ENCODE measurements at regions not wholly inside any gene's neighbourhood (a gene's known extent, or its start where the extent isn't known, plus 50 kb on each side); places are given as distances from the start of the nearest gene placed in this dataset.

DNA sequence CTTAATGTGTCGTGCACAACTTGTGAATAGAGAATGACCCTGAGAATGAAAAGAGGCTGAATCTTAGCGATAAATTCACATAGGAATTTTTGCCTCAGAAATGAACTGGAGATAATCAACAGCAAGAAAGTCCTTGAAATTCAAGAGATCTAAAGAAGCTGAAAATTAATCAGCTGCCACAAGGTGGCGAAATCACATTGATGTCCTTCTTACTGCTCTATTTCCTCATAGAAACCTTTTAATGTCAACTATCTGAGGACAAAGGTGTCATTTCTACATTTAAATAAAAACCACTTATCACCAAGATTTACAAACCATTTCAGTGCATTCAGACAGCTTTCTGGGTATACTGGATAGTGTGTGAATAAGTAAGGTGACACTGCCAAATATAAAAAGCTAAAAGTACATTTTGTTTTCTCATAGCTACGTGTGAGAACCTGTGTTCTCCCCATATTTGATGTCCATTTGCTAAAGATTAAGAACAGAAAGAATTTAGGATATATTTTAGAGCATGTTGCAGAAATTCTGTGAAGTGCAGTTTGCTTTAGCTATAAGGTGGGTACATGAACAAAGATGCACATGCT is 485.3 kb upstream of the PTBP2 start:
- H3K27ac ChIP-seq = no peak overlapping the region
- intact Hi-C loops (cut with DNase I) = no loop called here
- H3K4me3 ChIP-seq = no peak overlapping the region
- TF ChIP-seq POLR2A (IDR thresholded peaks at IDR 0.05) (no peak), CTCF (IDR thresholded peaks at IDR 0.05) (peak; percentile 30 to 71 (median 50))
- WGBS, 2 donors = 39 to 41% methylated on average over 3 of the region's 4 CpGs
- no peak for DNase-seq
- H3K36me3 ChIP-seq = no peaks in the 10 kb centered on the region
- no peaks in the 10 kb centered on the region for H3K27me3 ChIP-seq
- no peaks in the 10 kb centered on the region for H3K9me3 ChIP-seq
- H3K4me1 ChIP-seq = peaks cover 0 to 14% (median 0%) of the 10 kb centered on the region in 3 donors

- intact Hi-C loops (cut with DNase I) = no loop called here
- DNase-seq = no peak
- Histone ChIP-seq H3K4me1 (peaks cover 0 to 14% (median 0%) of the 10 kb centered on the region in 3 donors), H3K36me3 (no peaks in the 10 kb centered on the region), H3K27ac (no peak overlapping the region), H3K27me3 (no peaks in the 10 kb centered on the region), H3K9me3 (no peaks in the 10 kb centered on the region), H3K4me3 (no peak overlapping the region)
- no peak for TF ChIP-seq CTCF (IDR thresholded peaks at IDR 0.05)
- no peak for TF ChIP-seq POLR2A (IDR thresholded peaks at IDR 0.05)
- 51 to 71% methylated on average over 3 to 4 of the region's 4 CpGs for WGBS, 2 donors
Measured at GRCh38 chr1:96238426-96238825, 483.2 kb upstream of the PTBP2 start.

DNA sequence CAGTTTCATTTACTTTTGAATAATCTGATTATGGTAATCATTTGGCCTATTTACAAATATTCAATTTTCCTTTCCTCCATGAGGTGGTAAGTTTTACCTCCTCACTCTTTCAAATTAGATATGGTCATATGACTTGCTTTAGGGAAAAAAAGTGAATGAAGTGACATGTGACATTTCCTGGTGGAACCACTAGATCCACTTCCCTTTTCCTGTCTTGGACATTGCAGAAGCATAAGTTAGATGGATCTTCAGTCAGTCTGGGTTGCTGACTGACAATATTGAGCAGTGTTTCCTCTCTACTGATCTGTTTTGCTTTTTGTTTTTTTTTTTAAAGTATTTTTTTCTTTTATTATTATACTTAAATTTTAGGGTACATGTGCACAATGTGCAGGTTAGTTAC is 481.1 kb upstream of the PTBP2 start:
- intact Hi-C loops (cut with DNase I) = no loop called here
- no peaks in the 10 kb centered on the region for H3K27me3 ChIP-seq
- H3K9me3 ChIP-seq = no peaks in the 10 kb centered on the region
- no peak overlapping the region for H3K4me3 ChIP-seq
- no peaks in the 10 kb centered on the region for H3K4me1 ChIP-seq
- TF ChIP-seq POLR2A (IDR thresholded peaks at IDR 0.05) (no peak), CTCF (IDR thresholded peaks at IDR 0.05) (no peak)
- H3K27ac ChIP-seq = no peak overlapping the region
- no peaks in the 10 kb centered on the region for H3K36me3 ChIP-seq
- no peak for DNase-seq

- Histone ChIP-seq H3K27me3 (no peaks in the 10 kb centered on the region), H3K27ac (peak overlapping the region in 2 of 4 donors; percentile 30 to 50), H3K4me1 (no peaks in the 10 kb centered on the region), H3K4me3 (no peak overlapping the region), H3K9me3 (no peaks in the 10 kb centered on the region), H3K36me3 (no peaks in the 10 kb centered on the region)
- TF ChIP-seq POLR2A (IDR thresholded peaks at IDR 0.05) (no peak), CTCF (IDR thresholded peaks at IDR 0.05) (no peak)
- DNase-seq = no peak
- 43 to 51% methylated on average over 4 of the region's 4 CpGs for WGBS, 2 donors
- intact Hi-C loops (cut with DNase I) = no loop called here
Measured at GRCh38 chr1:96253246-96254035, 468.1 kb upstream of the PTBP2 start.

DNA sequence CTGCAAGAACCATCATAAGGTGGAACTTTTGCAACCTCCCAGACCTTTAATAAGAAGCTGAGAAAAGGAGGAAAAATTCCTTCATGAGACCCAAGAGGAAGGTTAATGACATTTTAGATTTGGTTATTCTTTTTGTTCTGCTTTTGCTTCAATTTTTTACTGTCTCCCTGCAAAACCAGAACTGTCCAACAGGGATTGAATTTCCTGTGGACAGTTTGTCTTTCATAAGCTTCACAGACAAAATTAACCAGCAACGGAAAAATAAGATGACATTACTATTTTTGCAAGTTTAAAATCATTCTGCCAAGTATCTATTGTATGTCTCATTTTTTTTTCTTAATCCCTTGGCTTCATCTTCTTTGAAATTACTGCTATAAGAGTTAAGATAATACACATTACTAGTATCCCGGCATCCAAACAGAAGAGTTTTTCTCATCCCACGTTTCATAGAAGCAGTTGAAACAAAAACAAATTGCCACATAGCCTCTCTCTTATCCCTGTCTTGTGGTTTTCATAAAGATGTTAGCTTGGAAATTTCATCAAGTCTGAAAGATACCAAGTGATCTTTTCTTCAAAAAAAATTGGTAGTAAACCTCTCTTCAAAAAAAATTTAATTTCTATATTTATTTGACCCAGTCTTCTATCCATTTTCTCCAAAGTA is 465.3 kb upstream of the PTBP2 start:
- 46 to 53% methylated on average over 3 of the region's 3 CpGs for WGBS, 2 donors
- no peak overlapping the region for H3K27ac ChIP-seq
- intact Hi-C loops (cut with DNase I) = no loop called here
- TF ChIP-seq CTCF (IDR thresholded peaks at IDR 0.05) = no peak
- TF ChIP-seq POLR2A (IDR thresholded peaks at IDR 0.05) = no peak
- H3K4me3 ChIP-seq = no peak overlapping the region
- no peaks in the 10 kb centered on the region for H3K4me1 ChIP-seq
- DNase-seq = no peak
- no peaks in the 10 kb centered on the region for H3K9me3 ChIP-seq
- H3K36me3 ChIP-seq = no peaks in the 10 kb centered on the region
- no peaks in the 10 kb centered on the region for H3K27me3 ChIP-seq
